ENCODE measurements at regions not wholly inside any gene's neighbourhood (a gene's known extent, or its start where the extent isn't known, plus 50 kb on each side); places are given as distances from the start of the nearest gene placed in this dataset.
"Not testable (repeated sequence)": the region's sequence is repeated elsewhere in the genome, so short reads cannot be mapped to it uniquely, and the experiment has no call there.

GRCh38 chr7:131057015-131057793, 270.5 kb upstream of the MKLN1 start:
- H3K27me3 ChIP-seq (ENCODE audit: control insufficient read depth in 1 of 2, insufficient read depth in 2 of 2, low read length in 2 of 2), result no peaks in the 10 kb centered on the region
- H3K4me1 ChIP-seq (ENCODE audit: control insufficient read depth, insufficient read depth, low read length), result peaks cover 27% of the 10 kb centered on the region
- H3K4me3 ChIP-seq (ENCODE audit: low read length in 2 of 2), result no peak overlapping the region
- peak overlapping the region; percentile 4 to 36 for H3K9ac ChIP-seq (ENCODE audit: low read length in 2 of 2)
- H3K9me3 ChIP-seq (ENCODE audit: control insufficient read depth in 2 of 2, low read length in 2 of 2), result no peaks in the 10 kb centered on the region
- H3K27ac ChIP-seq (ENCODE audit: low read length), result peak overlapping the region; percentile 24
- H3K36me3 ChIP-seq (ENCODE audit: control insufficient read depth in 2 of 2, insufficient read depth in 2 of 2, low read length in 2 of 2), result no peaks in the 10 kb centered on the region

- Histone ChIP-seq H3K4me3 (ENCODE audit: low read length in 2 of 2) (no peak overlapping the region), H3K9ac (ENCODE audit: low read length in 2 of 2) (peak overlapping the region in 1 of 2 donors; percentile 4), H3K4me1 (ENCODE audit: control insufficient read depth, insufficient read depth, low read length) (peaks cover 27% of the 10 kb centered on the region), H3K36me3 (ENCODE audit: control insufficient read depth in 2 of 2, insufficient read depth in 2 of 2, low read length in 2 of 2) (no peaks in the 10 kb centered on the region), H3K27me3 (ENCODE audit: control insufficient read depth in 1 of 2, insufficient read depth in 2 of 2, low read length in 2 of 2) (no peaks in the 10 kb centered on the region), H3K27ac (ENCODE audit: low read length) (peak overlapping the region; percentile 24), H3K9me3 (ENCODE audit: control insufficient read depth in 2 of 2, low read length in 2 of 2) (no peaks in the 10 kb centered on the region)
These were observed 269.9 kb upstream of the MKLN1 start for GRCh38 chr7:131057794-131058070.

GRCh38 chr7:131058561-131059288, 269.0 kb upstream of the MKLN1 start:
- H3K36me3 ChIP-seq (ENCODE audit: control insufficient read depth in 2 of 2, insufficient read depth in 2 of 2, low read length in 2 of 2); H3K27me3 ChIP-seq (ENCODE audit: control insufficient read depth in 1 of 2, insufficient read depth in 2 of 2, low read length in 2 of 2); H3K9ac ChIP-seq (ENCODE audit: low read length in 2 of 2); H3K27ac ChIP-seq (ENCODE audit: low read length); H3K4me3 ChIP-seq (ENCODE audit: low read length in 2 of 2); H3K9me3 ChIP-seq (ENCODE audit: control insufficient read depth in 2 of 2, low read length in 2 of 2): not testable (repeated sequence)
- H3K4me1 ChIP-seq (ENCODE audit: control insufficient read depth, insufficient read depth, low read length), result peaks cover 26% of the 10 kb centered on the region

- not testable (repeated sequence) for H3K36me3 ChIP-seq (ENCODE audit: control insufficient read depth in 2 of 2, insufficient read depth in 2 of 2, low read length in 2 of 2); H3K9ac ChIP-seq (ENCODE audit: low read length in 2 of 2); H3K27me3 ChIP-seq (ENCODE audit: control insufficient read depth in 1 of 2, insufficient read depth in 2 of 2, low read length in 2 of 2); H3K27ac ChIP-seq (ENCODE audit: low read length); H3K9me3 ChIP-seq (ENCODE audit: control insufficient read depth in 2 of 2, low read length in 2 of 2); H3K4me3 ChIP-seq (ENCODE audit: low read length in 2 of 2)
- peaks cover 22% of the 10 kb centered on the region for H3K4me1 ChIP-seq (ENCODE audit: control insufficient read depth, insufficient read depth, low read length)
These were observed 268.3 kb upstream of the MKLN1 start for GRCh38 chr7:131059401-131059800.

GRCh38 chr7:131061158-131061557, 266.5 kb upstream of the MKLN1 start:
- H3K36me3 ChIP-seq (ENCODE audit: control insufficient read depth in 2 of 2, insufficient read depth in 2 of 2, low read length in 2 of 2), result no peaks in the 10 kb centered on the region
- H3K27me3 ChIP-seq (ENCODE audit: control insufficient read depth in 1 of 2, insufficient read depth in 2 of 2, low read length in 2 of 2), result no peaks in the 10 kb centered on the region
- no peak overlapping the region for H3K9ac ChIP-seq (ENCODE audit: low read length in 2 of 2)
- no peak overlapping the region for H3K27ac ChIP-seq (ENCODE audit: low read length)
- H3K4me3 ChIP-seq (ENCODE audit: low read length in 2 of 2), result no peak overlapping the region
- H3K9me3 ChIP-seq (ENCODE audit: control insufficient read depth in 2 of 2, low read length in 2 of 2), result no peaks in the 10 kb centered on the region
- H3K4me1 ChIP-seq (ENCODE audit: control insufficient read depth, insufficient read depth, low read length), result peaks cover 14% of the 10 kb centered on the region

- no peak overlapping the region for H3K4me3 ChIP-seq (ENCODE audit: low read length in 2 of 2)
- H3K9me3 ChIP-seq (ENCODE audit: control insufficient read depth in 2 of 2, low read length in 2 of 2), result no peaks in the 10 kb centered on the region
- H3K9ac ChIP-seq (ENCODE audit: low read length in 2 of 2), result no peak overlapping the region
- H3K4me1 ChIP-seq (ENCODE audit: control insufficient read depth, insufficient read depth, low read length), result peaks cover 11% of the 10 kb centered on the region
- H3K27ac ChIP-seq (ENCODE audit: low read length), result no peak overlapping the region
- no peaks in the 10 kb centered on the region for H3K27me3 ChIP-seq (ENCODE audit: control insufficient read depth in 1 of 2, insufficient read depth in 2 of 2, low read length in 2 of 2)
- no peaks in the 10 kb centered on the region for H3K36me3 ChIP-seq (ENCODE audit: control insufficient read depth in 2 of 2, insufficient read depth in 2 of 2, low read length in 2 of 2)
These were observed 265.9 kb upstream of the MKLN1 start for GRCh38 chr7:131061818-131062217.

- Histone ChIP-seq H3K27ac (ENCODE audit: low read length) (no peak overlapping the region), H3K36me3 (ENCODE audit: control insufficient read depth in 2 of 2, insufficient read depth in 2 of 2, low read length in 2 of 2) (no peaks in the 10 kb centered on the region), H3K9ac (ENCODE audit: low read length in 2 of 2) (no peak overlapping the region), H3K9me3 (ENCODE audit: control insufficient read depth in 2 of 2, low read length in 2 of 2) (no peaks in the 10 kb centered on the region), H3K4me1 (ENCODE audit: control insufficient read depth, insufficient read depth, low read length) (peaks cover 6% of the 10 kb centered on the region), H3K4me3 (ENCODE audit: low read length in 2 of 2) (no peak overlapping the region), H3K27me3 (ENCODE audit: control insufficient read depth in 1 of 2, insufficient read depth in 2 of 2, low read length in 2 of 2) (no peaks in the 10 kb centered on the region)
These were observed 261.0 kb upstream of the MKLN1 start for GRCh38 chr7:131066635-131067034.

GRCh38 chr7:131067220-131067619, 260.5 kb upstream of the MKLN1 start:
- H3K36me3 ChIP-seq (ENCODE audit: control insufficient read depth in 2 of 2, insufficient read depth in 2 of 2, low read length in 2 of 2), result no peaks in the 10 kb centered on the region
- no peak overlapping the region for H3K27ac ChIP-seq (ENCODE audit: low read length)
- no peaks in the 10 kb centered on the region for H3K9me3 ChIP-seq (ENCODE audit: control insufficient read depth in 2 of 2, low read length in 2 of 2)
- peaks cover 6% of the 10 kb centered on the region for H3K4me1 ChIP-seq (ENCODE audit: control insufficient read depth, insufficient read depth, low read length)
- H3K4me3 ChIP-seq (ENCODE audit: low read length in 2 of 2), result no peak overlapping the region
- H3K27me3 ChIP-seq (ENCODE audit: control insufficient read depth in 1 of 2, insufficient read depth in 2 of 2, low read length in 2 of 2), result no peaks in the 10 kb centered on the region
- no peak overlapping the region for H3K9ac ChIP-seq (ENCODE audit: low read length in 2 of 2)

GRCh38 chr7:131068604-131069021, 259.1 kb upstream of the MKLN1 start:
- Histone ChIP-seq H3K36me3 (ENCODE audit: control insufficient read depth in 2 of 2, insufficient read depth in 2 of 2, low read length in 2 of 2) (no peaks in the 10 kb centered on the region), H3K4me3 (ENCODE audit: low read length in 2 of 2) (no peak overlapping the region), H3K27me3 (ENCODE audit: control insufficient read depth in 1 of 2, insufficient read depth in 2 of 2, low read length in 2 of 2) (no peaks in the 10 kb centered on the region), H3K27ac (ENCODE audit: low read length) (no peak overlapping the region), H3K9ac (ENCODE audit: low read length in 2 of 2) (no peak overlapping the region), H3K9me3 (ENCODE audit: control insufficient read depth in 2 of 2, low read length in 2 of 2) (no peaks in the 10 kb centered on the region), H3K4me1 (ENCODE audit: control insufficient read depth, insufficient read depth, low read length) (peaks cover 10% of the 10 kb centered on the region)

- Histone ChIP-seq H3K9me3 (ENCODE audit: control insufficient read depth in 2 of 2, low read length in 2 of 2) (no peaks in the 10 kb centered on the region), H3K4me3 (ENCODE audit: low read length in 2 of 2) (peak overlapping the region in 1 of 2 donors; percentile 9), H3K4me1 (ENCODE audit: control insufficient read depth, insufficient read depth, low read length) (peaks cover 14% of the 10 kb centered on the region), H3K36me3 (ENCODE audit: control insufficient read depth in 2 of 2, insufficient read depth in 2 of 2, low read length in 2 of 2) (peaks cover 3 to 4% of the 10 kb centered on the region in 2 donors), H3K27ac (ENCODE audit: low read length) (no peak overlapping the region), H3K9ac (ENCODE audit: low read length in 2 of 2) (no peak overlapping the region), H3K27me3 (ENCODE audit: control insufficient read depth in 1 of 2, insufficient read depth in 2 of 2, low read length in 2 of 2) (no peaks in the 10 kb centered on the region)
These were observed 255.7 kb upstream of the MKLN1 start for GRCh38 chr7:131071786-131072504.

All from stomach smooth muscle (tissue), 2 donors.